Mesenchymal stem cell (in vitro differentiated cells and primary cell): ENCODE measurements at regions not wholly inside any gene's neighbourhood (a gene's known extent, or its start where the extent isn't known, plus 50 kb on each side); places are given as distances from the start of the nearest gene placed in this dataset.

Experiments
- DNase-seq: peaks from one replicate; pipeline ENCODE4 v3.0.0-alpha.2; 2013
- H2AFZ ChIP-seq: one replicate; pipeline ENCODE4 v1.6.1; 2013; ENCODE audit warnings: low read depth, mild to moderate bottlenecking, control low read depth, inconsistent platforms, low read length, moderate library complexity
- H2AK5ac ChIP-seq: 2 replicates; pipeline ENCODE4 v1.6.1; 2013; ENCODE audit warnings: low read length, moderate library complexity, mild to moderate bottlenecking, inconsistent platforms; ENCODE audit not compliant: severe bottlenecking
- H2BK120ac ChIP-seq: one replicate; pipeline ENCODE4 v1.6.1; 2013; ENCODE audit warnings: low read depth, mild to moderate bottlenecking, inconsistent platforms, low read length, moderate library complexity
- H2BK12ac ChIP-seq, 2 experiments: one replicate each; pipeline ENCODE4 v1.6.1; 2013; ENCODE audit warnings: inconsistent platforms in 2 of 2, low read length in 2 of 2, mild to moderate bottlenecking in 2 of 2, moderate library complexity in 2 of 2, control low read depth in 1 of 2
- H2BK15ac ChIP-seq: one replicate; pipeline ENCODE4 v1.6.1; 2013; ENCODE audit warnings: mild to moderate bottlenecking, low read depth, inconsistent platforms; ENCODE audit not compliant: poor library complexity, severe bottlenecking
- H2BK5ac ChIP-seq: 2 replicates; pipeline ENCODE4 v1.6.1; 2013; ENCODE audit warnings: low read depth, mild to moderate bottlenecking, low read length, control low read depth, inconsistent platforms; ENCODE audit not compliant: poor library complexity, severe bottlenecking
- H3K14ac ChIP-seq, 2 experiments: one replicate each; pipeline ENCODE4 v1.6.1; 2013; ENCODE audit warnings: inconsistent platforms in 2 of 2, low read length in 2 of 2, control low read depth in 1 of 2, mild to moderate bottlenecking in 1 of 2, moderate library complexity in 1 of 2
- H3K18ac ChIP-seq, 2 experiments: one replicate each; pipeline ENCODE4 v1.6.1; 2013; ENCODE audit warnings: inconsistent platforms in 2 of 2, low read length in 2 of 2, control low read depth in 1 of 2, low read depth in 1 of 2, mild to moderate bottlenecking in 1 of 2
- H3K23ac ChIP-seq, 2 experiments: one replicate each; pipeline ENCODE4 v1.6.1; 2013; ENCODE audit warnings: inconsistent platforms in 2 of 2, low read length in 2 of 2, mild to moderate bottlenecking in 2 of 2, moderate library complexity in 2 of 2, control low read depth in 1 of 2
- H3K27ac ChIP-seq: 2 replicates; pipeline ENCODE4 v1.5.1; 2013; ENCODE audit warnings: mild to moderate bottlenecking, moderate library complexity, low read length, control low read depth, inconsistent platforms; ENCODE audit not compliant: poor library complexity, severe bottlenecking
- H3K27me3 ChIP-seq, 2 experiments: 2 replicates each; pipeline versions ENCODE4 v1.6.1 to v1.7.0; 2013; ENCODE audit warnings: low read length in 2 of 2, mild to moderate bottlenecking in 2 of 2, moderate library complexity in 2 of 2, control low read depth in 1 of 2, inconsistent platforms in 1 of 2; ENCODE audit not compliant: control insufficient read depth in 1 of 2, insufficient read depth in 1 of 2
- H3K36me3 ChIP-seq, 2 experiments: 2 replicates each; pipeline versions ENCODE4 v1.6.1 to v1.7.0; 2013; ENCODE audit warnings: low read length in 2 of 2, control low read depth in 1 of 2, inconsistent platforms in 1 of 2, low read depth in 1 of 2, mild to moderate bottlenecking in 1 of 2; ENCODE audit not compliant: insufficient read depth in 2 of 2, control insufficient read depth in 1 of 2
- H3K4ac ChIP-seq, 2 experiments: one replicate each; pipeline ENCODE4 v1.6.1; 2013; ENCODE audit warnings: inconsistent platforms in 2 of 2, low read length in 2 of 2, mild to moderate bottlenecking in 2 of 2, moderate library complexity in 2 of 2, control low read depth in 1 of 2, low read depth in 1 of 2
- H3K4me1 ChIP-seq: 2 replicates; pipeline ENCODE4 v1.6.1; 2013; ENCODE audit warnings: low read depth, low read length, control low read depth; ENCODE audit not compliant: control insufficient read depth, insufficient read depth
- H3K4me2 ChIP-seq: 2 replicates; pipeline ENCODE4 v1.6.1; 2013; ENCODE audit warnings: low read length, mild to moderate bottlenecking, inconsistent platforms; ENCODE audit not compliant: poor library complexity, severe bottlenecking
- H3K4me3 ChIP-seq, 2 experiments: 2 replicates each; pipeline versions ENCODE4 v1.5.1 to v1.7.0; 2013; ENCODE audit warnings: low read length in 2 of 2, mild to moderate bottlenecking in 2 of 2, control low read depth in 1 of 2, low read depth in 1 of 2; ENCODE audit not compliant: insufficient read depth in 1 of 2
- H3K79me1 ChIP-seq: replicated peaks from 2 replicates; pipeline ENCODE4 v1.6.1; 2013; ENCODE audit warnings: mild to moderate bottlenecking, control low read depth, low read length, inconsistent platforms; ENCODE audit not compliant: poor library complexity, severe bottlenecking
- H3K9ac ChIP-seq: 2 replicates; pipeline ENCODE4 v1.7.0; 2013; ENCODE audit warnings: mild to moderate bottlenecking, low read length, moderate library complexity
- H3K9me3 ChIP-seq: 2 replicates; pipeline ENCODE4 v1.7.0; 2013; ENCODE audit warnings: mild to moderate bottlenecking, low read length; ENCODE audit not compliant: control insufficient read depth
- H4K8ac ChIP-seq: one replicate; pipeline ENCODE4 v1.6.1; 2013; ENCODE audit warnings: inconsistent platforms, mild to moderate bottlenecking, low read length, moderate library complexity
- H4K91ac ChIP-seq: one replicate; pipeline ENCODE4 v1.6.1; 2013; ENCODE audit warnings: mild to moderate bottlenecking, low read length, inconsistent platforms
- WGBS: methylation state at CpG from one replicate; pipeline ENCODE4 v1.1.7; 2013; ENCODE audit warnings: mixed read lengths; 5-methylcytosine and 5-hydroxymethylcytosine counted together

DNA sequence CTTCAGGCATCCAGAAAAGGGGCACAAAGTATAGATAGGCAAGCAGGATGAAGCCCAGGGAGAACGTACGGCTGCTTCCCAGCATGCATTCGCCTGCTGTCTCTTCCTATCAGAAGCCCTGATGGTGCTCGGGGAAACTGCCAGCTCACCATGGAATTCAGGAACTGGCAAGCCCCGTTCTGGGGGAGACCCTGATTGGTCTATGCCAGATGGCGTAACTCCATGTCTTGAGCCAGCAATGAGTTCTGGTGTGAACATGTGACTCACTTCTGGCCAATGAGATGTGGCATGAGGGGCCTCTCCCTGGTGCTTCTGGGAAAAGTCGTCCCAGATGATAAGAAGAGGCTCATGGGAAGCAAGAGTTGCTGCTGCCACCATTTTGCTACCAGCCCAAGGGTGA is 270.8 kb downstream of the BCL11B start:
- H3K4me3 ChIP-seq, result no peak overlapping the region
- no peak overlapping the region for H3K23ac ChIP-seq
- H2BK5ac ChIP-seq, result no peak overlapping the region
- H3K27ac ChIP-seq, result no peak overlapping the region
- WGBS, result 79% methylated on average over 7 of the region's 7 CpGs
- H2BK15ac ChIP-seq, result no peak overlapping the region
- H3K18ac ChIP-seq, result no peak overlapping the region
- no peak for DNase-seq
- no peak overlapping the region for H4K8ac ChIP-seq
- H3K4ac ChIP-seq, result no peak overlapping the region
- H2BK120ac ChIP-seq, result no peak overlapping the region
- no peak overlapping the region for H2AFZ ChIP-seq
- no peaks in the 10 kb centered on the region for H3K4me1 ChIP-seq
- no peak overlapping the region for H4K91ac ChIP-seq
- H3K9ac ChIP-seq, result no peak overlapping the region
- no peaks in the 10 kb centered on the region for H3K79me1 ChIP-seq
- H3K36me3 ChIP-seq, result no peaks in the 10 kb centered on the region
- no peaks in the 10 kb centered on the region for H3K9me3 ChIP-seq
- no peak overlapping the region for H2BK12ac ChIP-seq
- H3K4me2 ChIP-seq, result no peak overlapping the region
- no peak overlapping the region for H2AK5ac ChIP-seq
- H3K27me3 ChIP-seq, result peaks cover 0 to 5% of the 10 kb centered on the region in 2 experiments
- no peak overlapping the region for H3K14ac ChIP-seq

- Histone ChIP-seq H3K18ac (no peak overlapping the region), H3K4ac (no peak overlapping the region), H3K36me3 (no peaks in the 10 kb centered on the region), H3K27ac (no peak overlapping the region), H2BK120ac (no peak overlapping the region), H3K4me2 (no peak overlapping the region), H3K4me3 (no peak overlapping the region), H2AFZ (no peak overlapping the region), H3K9ac (no peak overlapping the region), H4K91ac (no peak overlapping the region), H3K79me1 (no peaks in the 10 kb centered on the region), H2BK5ac (no peak overlapping the region), H3K23ac (no peak overlapping the region), H3K27me3 (no peaks in the 10 kb centered on the region), H2BK15ac (no peak overlapping the region), H3K9me3 (no peaks in the 10 kb centered on the region), H3K4me1 (no peaks in the 10 kb centered on the region), H4K8ac (no peak overlapping the region), H3K14ac (no peak overlapping the region), H2AK5ac (no peak overlapping the region), H2BK12ac (no peak overlapping the region)
- DNase-seq, result no peak
Observed at GRCh38 chr14:99003646-99004045, 268.4 kb downstream of the BCL11B start.

- Histone ChIP-seq H3K9me3 (no peaks in the 10 kb centered on the region), H2BK120ac (no peak overlapping the region), H3K4me1 (no peaks in the 10 kb centered on the region), H4K8ac (no peak overlapping the region), H3K4me3 (no peak overlapping the region), H3K18ac (no peak overlapping the region), H3K36me3 (no peaks in the 10 kb centered on the region), H3K4me2 (no peak overlapping the region), H3K23ac (no peak overlapping the region), H3K27me3 (no peaks in the 10 kb centered on the region), H3K14ac (no peak overlapping the region), H2BK12ac (no peak overlapping the region), H3K4ac (no peak overlapping the region), H4K91ac (no peak overlapping the region), H2BK15ac (no peak overlapping the region), H3K9ac (no peak overlapping the region), H2BK5ac (no peak overlapping the region), H3K79me1 (no peaks in the 10 kb centered on the region), H3K27ac (no peak overlapping the region), H2AFZ (no peak overlapping the region), H2AK5ac (no peak overlapping the region)
- WGBS, result 29% methylated on average over 1 of the region's 3 CpGs
- no peak for DNase-seq
Observed at GRCh38 chr14:99004112-99004511, 267.9 kb downstream of the BCL11B start.

GRCh38 chr14:99006276-99006675 is 265.7 kb downstream of the BCL11B start:
- H3K36me3 ChIP-seq, result no peaks in the 10 kb centered on the region
- no peak overlapping the region for H3K14ac ChIP-seq
- no peak overlapping the region for H4K91ac ChIP-seq
- H3K4me3 ChIP-seq, result no peak overlapping the region
- H2BK15ac ChIP-seq, result no peak overlapping the region
- no peak overlapping the region for H2AK5ac ChIP-seq
- H3K4ac ChIP-seq, result no peak overlapping the region
- no peak overlapping the region for H2BK12ac ChIP-seq
- no peak overlapping the region for H2BK5ac ChIP-seq
- no peak overlapping the region for H4K8ac ChIP-seq
- H3K23ac ChIP-seq, result no peak overlapping the region
- no peaks in the 10 kb centered on the region for H3K9me3 ChIP-seq
- WGBS, result 84% methylated on average over 5 of the region's 5 CpGs
- H3K27me3 ChIP-seq, result peaks cover 0 to 8% of the 10 kb centered on the region in 2 experiments
- H3K79me1 ChIP-seq, result no peaks in the 10 kb centered on the region
- H3K4me2 ChIP-seq, result no peak overlapping the region
- no peak overlapping the region for H3K27ac ChIP-seq
- no peak for DNase-seq
- no peak overlapping the region for H3K9ac ChIP-seq
- no peak overlapping the region for H3K18ac ChIP-seq
- no peaks in the 10 kb centered on the region for H3K4me1 ChIP-seq
- H2AFZ ChIP-seq, result no peak overlapping the region
- no peak overlapping the region for H2BK120ac ChIP-seq
